K562 (cell line): ENCODE measurements at regions not wholly inside any gene's neighbourhood (a gene's known extent, or its start where the extent isn't known, plus 50 kb on each side); places are given as distances from the start of the nearest gene placed in this dataset.
A peak's percentile ranks its signal among the peaks of the same experiment; 100 is the strongest.

Experiments
- AFF1 ChIP-seq, 2 experiments: fragments of 450-650 bp; IDR thresholded peaks; 2 replicates each; pipeline ENCODE4 v1.6.1; 2018; ENCODE audit warnings: mild to moderate bottlenecking in 2 of 2, low read depth in 1 of 2; ENCODE audit not compliant: partially characterized antibody in 2 of 2
- ARHGAP35 ChIP-seq: fragments of 450-650 bp; IDR thresholded peaks from 2 replicates; pipeline ENCODE4 v1.6.1; 2018; ENCODE audit not compliant: partially characterized antibody
- ARID2 ChIP-seq: fragments of 450-650 bp; IDR thresholded peaks from 2 replicates; pipeline ENCODE4 v1.6.1; 2017; ENCODE audit warnings: antibody characterized with exemption, mild to moderate bottlenecking
- CUX1 ChIP-seq: fragments of 200-800 bp; sonication (Bioruptor generic); IDR thresholded peaks from 2 replicates; pipeline ENCODE4 v1.6.1; 2016; ENCODE audit warnings: missing genetic modification characterization, missing compliant biosample characterization
- GTF2E2 ChIP-seq: fragments of 200-800 bp; sonication (Bioruptor generic); IDR thresholded peaks from 2 replicates; pipeline ENCODE4 v1.6.1; 2016; ENCODE audit warnings: missing genetic modification characterization, missing compliant biosample characterization
- HIVEP1 ChIP-seq: fragments of 250-450 bp; sonication (Bioruptor Pico); IDR thresholded peaks from 2 replicates; pipeline ENCODE4 v1.4.0; 2020; ENCODE audit warnings: mild to moderate bottlenecking
- MAFK ChIP-seq: IDR thresholded peaks from 2 replicates; pipeline ENCODE4 v1.6.1; 2011; ENCODE audit warnings: low read length, improper control_type of control experiment
- MLX ChIP-seq, 2 experiments: fragments of 450-650 bp in 1 of 2; sonication (generic) in 1 of 2; formaldehyde crosslinking; conservative IDR thresholded peaks; 2 replicates each; pipeline versions ENCODE4 v1.4.0 to v1.8.1; 2020 to 2022; ENCODE audit warnings: mild to moderate bottlenecking in 1 of 2, missing genetic modification reagents in 1 of 2
- MTF1 ChIP-seq: fragments of 250-450 bp; sonication (Bioruptor Pico); IDR thresholded peaks from 2 replicates; pipeline ENCODE4 v1.9.0; 2021; ENCODE audit warnings: moderate library complexity, mild to moderate bottlenecking, inconsistent platforms, borderline replicate concordance
- NCOA1 ChIP-seq: fragments of 450-650 bp; IDR thresholded peaks from 2 replicates; pipeline ENCODE4 v1.6.1; 2016; ENCODE audit warnings: low read depth
- SIRT6 ChIP-seq: IDR thresholded peaks from one replicate; pipeline ENCODE4 v1.6.1; 2012; ENCODE audit warnings: low read depth, mild to moderate bottlenecking, control low read depth, inconsistent platforms, low read length, moderate library complexity
- ZBTB43 ChIP-seq: sonication (generic); formaldehyde crosslinking; IDR thresholded peaks from 2 replicates; pipeline ENCODE4 v1.8.0; 2023; ENCODE audit warnings: mild to moderate bottlenecking, missing genetic modification reagents
- ZNF121 ChIP-seq: sonication (generic); formaldehyde crosslinking; conservative IDR thresholded peaks from 2 replicates; pipeline ENCODE4 v1.8.0; 2022; ENCODE audit warnings: missing genetic modification reagents
- ZNF217 ChIP-seq: sonication (generic); formaldehyde crosslinking; IDR thresholded peaks from 2 replicates; pipeline ENCODE4 v1.8.0; 2022; ENCODE audit warnings: mild to moderate bottlenecking, missing genetic modification reagents
- ZNF507 ChIP-seq: conservative IDR thresholded peaks from 2 replicates; pipeline ENCODE4 v1.6.1; 2017; ENCODE audit warnings: missing genetic modification characterization, missing compliant biosample characterization
- ZNF707 ChIP-seq: fragments of 250-450 bp; sonication (Bioruptor Pico); conservative IDR thresholded peaks from 2 replicates; pipeline ENCODE4 v1.8.0; 2022; ENCODE audit warnings: inconsistent platforms, mild to moderate bottlenecking, moderate library complexity

- peak; percentile 93 for TF ChIP-seq CUX1 (CRISPR knock-in tag)
- no peak for TF ChIP-seq HIVEP1
- TF ChIP-seq MTF1 (CRISPR knock-in tag), result no peak
- TF ChIP-seq MLX (CRISPR knock-in tag; conservative IDR thresholded peaks at IDR 0.05), result no peak
- TF ChIP-seq ZBTB43 (CRISPR knock-in tag), result no peak
- TF ChIP-seq ZNF507 (tag), result no peak
- TF ChIP-seq AFF1 (IDR thresholded peaks at IDR 0.05; ENCODE audit: low read depth in 1 of 2, partially characterized antibody in 2 of 2), result peak; percentile 57 to 90
- TF ChIP-seq ZNF121 (CRISPR knock-in tag), result no peak
- no peak for TF ChIP-seq ARHGAP35
- TF ChIP-seq SIRT6, result no peak
- TF ChIP-seq MAFK, result peak; percentile 78
- no peak for TF ChIP-seq GTF2E2
- peak; percentile 83 for TF ChIP-seq NCOA1
- 0 out of 2 replicates have a peak, but pooled peaks have one; percentile 14 for TF ChIP-seq ZNF707 (CRISPR knock-in tag)
- no peak for TF ChIP-seq ARID2
- no peak for TF ChIP-seq ZNF217 (CRISPR knock-in tag)
Measured at GRCh38 chr12:126998747-126999285, 1268.2 kb upstream of the TMEM132C start (continued).
